ENCODE measurements at regions not wholly inside any gene's neighbourhood (a gene's known extent, or its start where the extent isn't known, plus 50 kb on each side); places are given as distances from the start of the nearest gene placed in this dataset.

GRCh38 chr4:107562316-107562715 lies 157.7 kb downstream of the PAPSS1 start:
- Histone ChIP-seq H3K27me3 (no peaks in the 10 kb centered on the region), H3K36me3 (no peaks in the 10 kb centered on the region), H3K9me3 (no peaks in the 10 kb centered on the region), H3K27ac (no peak overlapping the region), H3K4me1 (no peaks in the 10 kb centered on the region), H3K4me3 (replicated peaks in 1 of 3) (no peak overlapping the region)
- 86 to 87% methylated on average over 2 of the region's 2 CpGs for WGBS, 2 donors
- DNase-seq: no peak
- TF ChIP-seq POLR2A (IDR thresholded peaks at IDR 0.05) (no peak), CTCF (IDR thresholded peaks at IDR 0.05) (no peak)
- intact Hi-C loops (cut with DNase I): no loop called here

- Histone ChIP-seq H3K27me3 (no peaks in the 10 kb centered on the region), H3K4me1 (no peaks in the 10 kb centered on the region), H3K27ac (no peak overlapping the region), H3K9me3 (no peaks in the 10 kb centered on the region), H3K4me3 (replicated peaks in 1 of 3) (no peak overlapping the region), H3K36me3 (no peaks in the 10 kb centered on the region)
- intact Hi-C loops (cut with DNase I): no loop called here
- 76 to 81% methylated on average over 4 of the region's 4 CpGs for WGBS, 2 donors
- TF ChIP-seq POLR2A (IDR thresholded peaks at IDR 0.05): no peak
- no peak for DNase-seq
Measured at GRCh38 chr4:107561481-107561880, 158.6 kb downstream of the PAPSS1 start.

DNA sequence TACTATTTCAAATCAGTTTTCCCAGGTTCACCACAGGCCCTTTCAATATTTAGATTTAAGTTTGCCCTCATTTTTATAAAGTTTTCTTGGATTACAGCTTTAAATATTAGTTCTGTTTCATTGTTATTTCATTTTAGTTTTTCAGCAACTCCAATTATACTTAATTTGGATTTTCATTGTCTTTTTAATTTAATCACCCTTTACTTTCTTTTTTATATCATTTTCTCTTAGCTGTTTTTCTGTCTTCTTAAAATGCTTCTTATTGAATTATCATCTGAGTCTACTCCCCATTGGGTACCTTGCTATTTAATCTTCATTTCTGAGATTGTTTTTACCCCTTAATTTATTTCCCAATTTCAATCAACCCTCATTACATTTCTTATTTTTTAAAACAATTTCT lies 160.4 kb downstream of the PAPSS1 start:
- DNase-seq: no peak
- Histone ChIP-seq H3K4me1 (no peaks in the 10 kb centered on the region), H3K9me3 (no peaks in the 10 kb centered on the region), H3K4me3 (replicated peaks in 1 of 3) (no peak overlapping the region), H3K27me3 (no peaks in the 10 kb centered on the region), H3K27ac (no peak overlapping the region), H3K36me3 (no peaks in the 10 kb centered on the region)
- TF ChIP-seq CTCF (IDR thresholded peaks at IDR 0.05) (no peak), POLR2A (IDR thresholded peaks at IDR 0.05) (no peak)
- intact Hi-C loops (cut with DNase I): no loop called here

GRCh38 chr4:107552306-107552705 lies 167.7 kb downstream of the PAPSS1 start:
- H3K27ac ChIP-seq: no peak overlapping the region
- no peaks in the 10 kb centered on the region for H3K36me3 ChIP-seq
- H3K27me3 ChIP-seq: no peaks in the 10 kb centered on the region
- no peak for DNase-seq
- H3K4me3 ChIP-seq (replicated peaks in 1 of 3): no peak overlapping the region
- TF ChIP-seq CTCF (IDR thresholded peaks at IDR 0.05) (no peak), POLR2A (IDR thresholded peaks at IDR 0.05) (no peak)
- intact Hi-C loops (cut with DNase I): no loop called here
- WGBS, 2 donors: 75 to 95% methylated on average over 3 of the region's 3 CpGs
- H3K9me3 ChIP-seq: no peaks in the 10 kb centered on the region
- no peaks in the 10 kb centered on the region for H3K4me1 ChIP-seq

DNA sequence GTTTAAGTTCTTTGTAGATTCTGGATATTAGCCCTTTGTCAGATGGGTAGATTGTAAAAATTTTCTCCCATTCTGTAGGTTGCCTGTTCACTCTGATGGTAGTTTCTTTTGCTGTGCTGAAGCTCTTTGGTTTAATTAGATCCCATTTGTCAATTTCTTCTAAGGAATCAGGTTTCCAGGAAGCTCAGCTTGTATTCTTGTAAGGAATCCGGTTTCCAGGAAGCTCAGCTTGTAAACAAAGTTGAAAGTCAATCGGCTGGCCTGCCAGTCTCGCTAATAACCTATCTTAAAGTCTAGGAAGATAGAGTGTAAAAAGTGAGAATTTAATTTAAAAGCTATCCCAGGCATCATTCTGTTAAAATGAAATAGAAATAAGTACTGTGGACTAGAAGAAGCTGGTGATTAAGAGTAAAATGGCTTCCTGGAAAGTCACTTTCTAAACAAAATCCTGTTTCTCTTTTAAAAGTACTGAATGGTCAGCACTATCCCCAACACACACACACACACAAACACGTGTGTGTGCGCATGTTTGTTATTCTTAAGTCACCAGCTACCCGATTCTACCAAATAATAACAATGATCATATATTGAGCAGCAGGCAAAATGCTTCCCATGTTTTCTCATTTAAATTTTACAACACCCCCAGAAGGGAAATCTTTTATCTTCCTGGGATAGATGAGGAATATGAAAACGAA lies 171.7 kb downstream of the PAPSS1 start:
- H3K36me3 ChIP-seq: no peaks in the 10 kb centered on the region
- H3K9me3 ChIP-seq: no peaks in the 10 kb centered on the region
- no peak for DNase-seq
- WGBS, 2 donors: 60 to 65% methylated on average over 7 of the region's 7 CpGs
- H3K4me1 ChIP-seq: peaks cover 0 to 5% of the 10 kb centered on the region in 2 donors
- H3K27ac ChIP-seq: no peak overlapping the region
- H3K4me3 ChIP-seq (replicated peaks in 1 of 3): no peak overlapping the region
- no peaks in the 10 kb centered on the region for H3K27me3 ChIP-seq
- intact Hi-C loops (cut with DNase I): no loop called here
- TF ChIP-seq CTCF (IDR thresholded peaks at IDR 0.05) (no peak), POLR2A (IDR thresholded peaks at IDR 0.05) (no peak)
